IPS-15b (cell line): ENCODE measurements at regions not wholly inside any gene's neighbourhood (a gene's known extent, or its start where the extent isn't known, plus 50 kb on each side); places are given as distances from the start of the nearest gene placed in this dataset.

Experiments used
- H3K27me3 ChIP-seq: one replicate; pipeline ENCODE4 v1.6.1; 2013; ENCODE audit warnings: low read length; ENCODE audit not compliant: control insufficient read depth, insufficient read depth
- H3K36me3 ChIP-seq: one replicate; pipeline ENCODE4 v1.6.1; 2013; ENCODE audit warnings: low read length; ENCODE audit not compliant: control insufficient read depth, insufficient read depth
- H3K4me1 ChIP-seq: one replicate; pipeline ENCODE4 v1.6.1; 2013; ENCODE audit warnings: mild to moderate bottlenecking, low read length; ENCODE audit not compliant: control insufficient read depth, insufficient read depth
- H3K4me3 ChIP-seq: one replicate; pipeline ENCODE4 v1.5.1; 2013; ENCODE audit warnings: low read depth, low read length
- H3K9ac ChIP-seq: one replicate; pipeline ENCODE4 v1.6.1; 2013; ENCODE audit warnings: low read depth, mild to moderate bottlenecking, low read length
- H3K9me3 ChIP-seq: one replicate; pipeline ENCODE4 v1.6.1; 2013; ENCODE audit warnings: mild to moderate bottlenecking, low read length; ENCODE audit not compliant: control insufficient read depth, insufficient read depth

GRCh38 chr5:89401012-89401411 lies 518.0 kb upstream of the MEF2C start:
- no peaks in the 10 kb centered on the region for H3K4me1 ChIP-seq
- no peaks in the 10 kb centered on the region for H3K36me3 ChIP-seq
- H3K27me3 ChIP-seq: no peaks in the 10 kb centered on the region
- H3K4me3 ChIP-seq: no peak overlapping the region
- no peak overlapping the region for H3K9ac ChIP-seq
- H3K9me3 ChIP-seq: no peaks in the 10 kb centered on the region

GRCh38 chr5:89399548-89399947 lies 516.6 kb upstream of the MEF2C start:
- Histone ChIP-seq H3K9me3 (no peaks in the 10 kb centered on the region), H3K27me3 (no peaks in the 10 kb centered on the region), H3K9ac (no peak overlapping the region), H3K36me3 (no peaks in the 10 kb centered on the region), H3K4me3 (no peak overlapping the region), H3K4me1 (no peaks in the 10 kb centered on the region)

DNA sequence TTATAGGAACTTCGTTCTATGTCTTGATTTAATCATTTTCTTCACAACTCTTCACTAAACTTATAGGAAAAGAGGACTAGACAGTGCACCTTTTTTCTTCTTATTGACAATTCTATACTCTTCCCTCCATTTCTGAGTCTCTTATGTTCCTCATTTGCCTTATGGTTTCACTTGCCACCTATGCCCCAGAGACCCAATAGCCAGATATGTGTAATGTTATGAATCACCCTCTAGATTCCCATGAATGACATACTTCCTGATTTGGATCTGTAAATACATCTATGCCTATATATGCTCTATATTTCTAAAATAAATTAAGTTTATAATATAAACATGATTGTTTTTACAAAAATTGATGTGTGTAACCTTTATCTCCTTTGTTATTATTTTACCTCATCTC lies 514.1 kb upstream of the MEF2C start:
- no peak overlapping the region for H3K9ac ChIP-seq
- H3K4me3 ChIP-seq: no peak overlapping the region
- no peaks in the 10 kb centered on the region for H3K36me3 ChIP-seq
- H3K9me3 ChIP-seq: no peaks in the 10 kb centered on the region
- no peaks in the 10 kb centered on the region for H3K4me1 ChIP-seq
- no peaks in the 10 kb centered on the region for H3K27me3 ChIP-seq

- Histone ChIP-seq H3K4me1 (no peaks in the 10 kb centered on the region), H3K27me3 (no peaks in the 10 kb centered on the region), H3K9me3 (no peaks in the 10 kb centered on the region), H3K9ac (no peak overlapping the region), H3K4me3 (no peak overlapping the region), H3K36me3 (no peaks in the 10 kb centered on the region)
Measured at GRCh38 chr5:89396278-89396954, 513.4 kb upstream of the MEF2C start.

DNA sequence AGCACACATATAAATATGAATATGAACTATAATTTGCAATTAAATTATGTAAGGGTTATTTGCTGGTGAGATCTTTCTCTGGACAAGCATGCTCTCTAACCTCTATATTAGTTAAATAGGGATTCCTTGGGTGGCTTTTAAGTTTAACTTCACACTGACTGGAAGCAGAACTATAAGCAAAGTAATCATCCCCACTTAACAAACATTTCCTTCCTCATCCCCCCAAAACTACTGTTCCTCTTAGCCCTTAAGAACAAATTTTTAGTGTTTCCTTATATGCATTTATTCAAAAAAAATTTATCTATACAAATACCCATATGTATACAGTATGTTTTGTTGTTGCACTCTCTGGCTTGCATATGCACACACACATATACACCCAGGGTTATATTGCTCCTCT lies 512.1 kb upstream of the MEF2C start:
- no peaks in the 10 kb centered on the region for H3K4me1 ChIP-seq
- H3K36me3 ChIP-seq: no peaks in the 10 kb centered on the region
- H3K4me3 ChIP-seq: no peak overlapping the region
- H3K9me3 ChIP-seq: no peaks in the 10 kb centered on the region
- no peak overlapping the region for H3K9ac ChIP-seq
- no peaks in the 10 kb centered on the region for H3K27me3 ChIP-seq

- Histone ChIP-seq H3K9me3 (no peaks in the 10 kb centered on the region), H3K9ac (no peak overlapping the region), H3K27me3 (no peaks in the 10 kb centered on the region), H3K4me1 (no peaks in the 10 kb centered on the region), H3K4me3 (no peak overlapping the region), H3K36me3 (no peaks in the 10 kb centered on the region)
Measured at GRCh38 chr5:89388872-89389271, 505.9 kb upstream of the MEF2C start.

GRCh38 chr5:89384391-89384790 lies 501.4 kb upstream of the MEF2C start:
- Histone ChIP-seq H3K4me1 (no peaks in the 10 kb centered on the region), H3K9me3 (no peaks in the 10 kb centered on the region), H3K4me3 (no peak overlapping the region), H3K27me3 (no peaks in the 10 kb centered on the region), H3K9ac (no peak overlapping the region), H3K36me3 (no peaks in the 10 kb centered on the region)

DNA sequence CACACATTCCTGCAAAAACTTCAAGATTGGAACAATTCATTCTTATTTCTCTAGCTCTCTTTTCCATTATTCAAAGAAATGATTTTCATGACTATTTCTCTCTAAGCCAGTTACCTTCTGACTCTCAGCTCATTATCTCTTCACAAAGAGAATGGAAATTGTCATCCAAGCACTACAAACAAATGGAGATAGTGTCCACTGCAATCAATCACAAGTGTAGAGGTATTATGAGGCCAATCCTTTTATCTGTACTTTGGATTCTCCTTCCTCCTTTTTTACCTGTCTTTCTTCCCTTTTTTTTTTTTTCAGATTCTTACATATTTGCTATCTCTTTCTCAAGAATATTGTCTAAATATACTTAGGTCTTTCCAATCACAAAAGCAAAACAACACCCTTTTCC lies 497.7 kb upstream of the MEF2C start:
- Histone ChIP-seq H3K36me3 (no peaks in the 10 kb centered on the region), H3K27me3 (no peaks in the 10 kb centered on the region), H3K9me3 (no peaks in the 10 kb centered on the region), H3K4me3 (no peak overlapping the region), H3K4me1 (no peaks in the 10 kb centered on the region), H3K9ac (no peak overlapping the region)

- Histone ChIP-seq H3K36me3 (no peaks in the 10 kb centered on the region), H3K9ac (no peak overlapping the region), H3K4me1 (no peaks in the 10 kb centered on the region)
Measured at GRCh38 chr5:89377767-89378455, 494.9 kb upstream of the MEF2C start.

GRCh38 chr5:89374818-89375521 lies 492.0 kb upstream of the MEF2C start:
- Histone ChIP-seq H3K27me3 (no peaks in the 10 kb centered on the region), H3K9ac (no peak overlapping the region), H3K9me3 (no peaks in the 10 kb centered on the region), H3K36me3 (no peaks in the 10 kb centered on the region), H3K4me3 (no peak overlapping the region), H3K4me1 (no peaks in the 10 kb centered on the region)

More at GRCh38 chr5:89377767-89378455, 494.9 kb upstream of the MEF2C start:
- H3K27me3 ChIP-seq: no peaks in the 10 kb centered on the region
- H3K9me3 ChIP-seq: no peaks in the 10 kb centered on the region
- no peak overlapping the region for H3K4me3 ChIP-seq

GRCh38 chr5:89374144-89374784 lies 491.3 kb upstream of the MEF2C start:
- H3K9ac ChIP-seq: no peak overlapping the region

More at GRCh38 chr5:89374144-89374784, 491.3 kb upstream of the MEF2C start:
- Histone ChIP-seq H3K4me1 (no peaks in the 10 kb centered on the region), H3K36me3 (no peaks in the 10 kb centered on the region), H3K27me3 (no peaks in the 10 kb centered on the region), H3K9me3 (no peaks in the 10 kb centered on the region), H3K4me3 (no peak overlapping the region)
